ENCODE measurements at regions not wholly inside any gene's neighbourhood (a gene's known extent, or its start where the extent isn't known, plus 50 kb on each side); places are given as distances from the start of the nearest gene placed in this dataset.

DNA sequence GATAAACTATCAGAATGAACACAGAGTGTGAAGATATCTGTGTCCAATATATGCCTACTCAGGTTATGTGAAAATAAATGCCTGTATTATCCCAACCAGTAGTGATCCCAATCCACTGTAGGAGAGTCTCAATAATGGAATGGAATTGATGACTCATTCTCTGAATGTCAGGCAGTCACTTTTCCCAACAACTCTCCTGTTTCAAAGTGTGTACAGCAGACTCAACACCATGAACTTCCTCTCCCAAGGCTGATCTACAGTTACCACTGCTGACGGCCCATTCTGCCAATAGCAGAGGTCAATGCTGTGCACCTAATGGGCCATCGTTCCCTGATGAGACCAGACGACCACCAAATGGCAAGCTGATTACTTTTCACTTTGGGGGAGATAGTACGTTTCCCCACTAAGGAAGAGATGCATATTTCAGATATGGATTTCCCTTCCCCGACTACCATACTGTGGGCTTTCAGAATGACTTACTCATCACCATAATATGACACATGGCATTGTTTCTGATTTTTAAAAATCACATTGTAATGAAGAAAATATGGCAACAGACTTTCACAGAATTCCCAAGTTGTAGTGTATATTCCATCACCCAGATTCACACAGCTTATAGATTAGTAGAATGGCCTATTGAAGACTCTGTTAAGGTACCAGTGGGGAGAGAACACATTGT, 601.7 kb upstream of the VRK2 start:
- TF ChIP-seq, protein P1, sequence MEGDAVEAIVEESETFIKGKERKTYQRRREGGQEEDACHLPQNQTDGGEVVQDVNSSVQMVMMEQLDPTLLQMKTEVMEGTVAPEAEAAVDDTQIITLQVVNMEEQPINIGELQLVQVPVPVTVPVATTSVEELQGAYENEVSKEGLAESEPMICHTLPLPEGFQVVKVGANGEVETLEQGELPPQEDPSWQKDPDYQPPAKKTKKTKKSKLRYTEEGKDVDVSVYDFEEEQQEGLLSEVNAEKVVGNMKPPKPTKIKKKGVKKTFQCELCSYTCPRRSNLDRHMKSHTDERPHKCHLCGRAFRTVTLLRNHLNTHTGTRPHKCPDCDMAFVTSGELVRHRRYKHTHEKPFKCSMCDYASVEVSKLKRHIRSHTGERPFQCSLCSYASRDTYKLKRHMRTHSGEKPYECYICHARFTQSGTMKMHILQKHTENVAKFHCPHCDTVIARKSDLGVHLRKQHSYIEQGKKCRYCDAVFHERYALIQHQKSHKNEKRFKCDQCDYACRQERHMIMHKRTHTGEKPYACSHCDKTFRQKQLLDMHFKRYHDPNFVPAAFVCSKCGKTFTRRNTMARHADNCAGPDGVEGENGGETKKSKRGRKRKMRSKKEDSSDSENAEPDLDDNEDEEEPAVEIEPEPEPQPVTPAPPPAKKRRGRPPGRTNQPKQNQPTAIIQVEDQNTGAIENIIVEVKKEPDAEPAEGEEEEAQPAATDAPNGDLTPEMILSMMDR (IDR thresholded peaks at IDR 0.05): no peak
- no peak for TF ChIP-seq POLR2A (IDR thresholded peaks at IDR 0.05)
